T-cell (primary cell): ENCODE measurements at regions not wholly inside any gene's neighbourhood (a gene's known extent, or its start where the extent isn't known, plus 50 kb on each side); places are given as distances from the start of the nearest gene placed in this dataset.
A peak's percentile ranks its signal among the peaks of the same experiment; 100 is the strongest.

Experiments used
- ATAC-seq, 4 experiments: fragments of 200-7000 bp in 3 of 4; fragments of 150-1000 bp in 1 of 4; cut with Tn5 transposase; replicated peaks in 1 of 4; 1 replicate in 3 of 4; 2 replicates in 1 of 4; pipeline ENCODE4 v1.10.0; 2021; ENCODE audit warnings: moderate library complexity in 3 of 4, mild to moderate bottlenecking in 2 of 4, moderate number of reproducible peaks in 1 of 4
- CTCF ChIA-PET, 2 donors: fragments of 300-600 bp; sonication (Branson Sonifier 250); formaldehyde crosslinking; loops; one replicate each; lab custom pipeline; 2022; ENCODE audit warnings: antibody characterized with exemption in 2 of 2; lab: Charles Lee
- POLR2A ChIA-PET, 2 donors: fragments of 300-600 bp; sonication (Branson Sonifier 250); formaldehyde crosslinking; loops; one replicate each; lab custom pipeline; 2022; ENCODE audit warnings: antibody characterized with exemption in 2 of 2; lab: Charles Lee
- DNase-seq, 35 experiments: peaks; one replicate each; pipeline versions ENCODE4 v3.0.0 to v3.0.0-alpha.2; 2013 to 2023
- H3K27ac ChIP-seq: one replicate; pipeline ENCODE4 v1.5.1; 2013; ENCODE audit warnings: low read length
- H3K27me3 ChIP-seq, 2 experiments: replicated peaks in 1 of 2; 1 replicate in 1 of 2; 2 replicates in 1 of 2; pipeline versions ENCODE4 v1.6.1 to v1.7.0; 2013; ENCODE audit warnings: low read length in 1 of 2, mixed read lengths in 1 of 2; ENCODE audit not compliant: control insufficient read depth in 2 of 2, insufficient read depth in 2 of 2; ENCODE audit errors: extremely low read depth in 1 of 2
- H3K36me3 ChIP-seq, 2 donors: 1 replicate in 1 of 2; 2 replicates in 1 of 2; pipeline versions ENCODE4 v1.6.1 to v1.7.0; 2013; ENCODE audit warnings: low read length in 1 of 2; ENCODE audit not compliant: control insufficient read depth in 2 of 2, insufficient read depth in 1 of 2; ENCODE audit errors: extremely low read depth in 1 of 2
- H3K4me1 ChIP-seq, 2 experiments: 1 replicate in 1 of 2; 2 replicates in 1 of 2; pipeline versions ENCODE4 v1.6.1 to v1.7.0; 2013; ENCODE audit warnings: low read length in 2 of 2, mixed read lengths in 1 of 2; ENCODE audit not compliant: insufficient read depth in 2 of 2, control insufficient read depth in 1 of 2; ENCODE audit errors: extremely low read depth in 1 of 2
- H3K4me3 ChIP-seq, 2 donors: 1 replicate in 1 of 2; 2 replicates in 1 of 2; pipeline versions ENCODE4 v1.5.1 to v1.7.0; 2013; ENCODE audit warnings: mild to moderate bottlenecking in 2 of 2, low read length in 1 of 2, moderate library complexity in 1 of 2; ENCODE audit not compliant: control insufficient read depth in 1 of 2; ENCODE audit errors: extremely low read depth in 1 of 2
- H3K9me3 ChIP-seq: 2 replicates; pipeline ENCODE4 v1.7.0; 2013
- H3K27ac Mint-ChIP-seq, 2 donors: one replicate each; pipeline ENCODE4 v1.8.0; 2020 to 2021; ENCODE audit warnings: mild to moderate bottlenecking in 2 of 2, mixed read lengths in 2 of 2
- H3K27me3 Mint-ChIP-seq, 2 donors: one replicate each; pipeline ENCODE4 v1.8.0; 2021 to 2022; ENCODE audit warnings: mixed read lengths in 2 of 2
- H3K36me3 Mint-ChIP-seq: one replicate; pipeline ENCODE4 v1.8.0; 2021; ENCODE audit warnings: mixed read lengths
- H3K4me1 Mint-ChIP-seq, 3 donors: one replicate each; pipeline ENCODE4 v1.8.0; 2020 to 2022; ENCODE audit warnings: mixed read lengths in 3 of 3, mild to moderate bottlenecking in 1 of 3
- H3K4me3 Mint-ChIP-seq, 3 donors: one replicate each; pipeline ENCODE4 v1.8.0; 2020 to 2022; ENCODE audit warnings: mild to moderate bottlenecking in 3 of 3, mixed read lengths in 3 of 3, moderate library complexity in 3 of 3
- H3K9me3 Mint-ChIP-seq, 3 donors: one replicate each; pipeline ENCODE4 v1.8.0; 2020 to 2022; ENCODE audit warnings: mixed read lengths in 3 of 3
- WGBS: methylation state at CpG from one replicate; pipeline ENCODE4 v1.1.5; 2013; ENCODE audit warnings: missing lambda C conversion rate; ENCODE audit not compliant: insufficient coverage; 5-methylcytosine and 5-hydroxymethylcytosine counted together

DNA sequence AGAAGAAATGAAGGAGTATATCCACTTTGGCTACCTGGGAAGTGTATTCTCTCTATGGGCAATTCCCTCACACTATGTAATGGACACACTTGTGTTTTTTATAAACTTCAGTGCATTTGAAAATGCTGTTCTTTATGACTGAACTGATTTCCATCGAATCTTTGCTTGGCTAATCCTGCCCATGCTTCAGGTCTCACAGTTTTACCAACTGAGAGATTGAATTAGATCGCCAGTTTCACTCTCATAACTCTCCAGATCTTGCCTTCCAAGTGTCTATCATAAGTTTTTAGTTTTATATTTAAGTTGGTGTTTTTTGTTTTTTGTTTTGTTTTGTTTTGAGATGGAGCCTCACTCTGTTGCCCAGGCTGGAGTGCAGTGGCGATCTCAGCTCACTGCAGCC, 73.5 kb upstream of the MBNL1 start:
- WGBS, result no CpG with 5 or more reads among the region's 3 CpGs
- Histone ChIP-seq H3K4me1 (peaks cover 37 to 53% of the 10 kb centered on the region in 2 experiments), H3K27me3 (no peaks in the 10 kb centered on the region), H3K27ac (peak overlapping the region; percentile 70), H3K36me3 (no peaks in the 10 kb centered on the region), H3K4me3 (no peak overlapping the region), H3K9me3 (no peaks in the 10 kb centered on the region)
- Mint-ChIP-seq H3K27ac (peak overlapping the region; percentile 98), H3K36me3 (no peaks in the 10 kb centered on the region), H3K9me3 (no peaks in the 10 kb centered on the region), H3K4me3 (peak overlapping the region; percentile 44 to 79 (median 50)), H3K27me3 (no peaks in the 10 kb centered on the region), H3K4me1 (peaks cover 84 to 93% (median 87%) of the 10 kb centered on the region in 3 donors)
- no peak for ATAC-seq
- no peak for DNase-seq
- CTCF ChIA-PET, result no interaction called here
- POLR2A ChIA-PET, result no interaction called here

DNA sequence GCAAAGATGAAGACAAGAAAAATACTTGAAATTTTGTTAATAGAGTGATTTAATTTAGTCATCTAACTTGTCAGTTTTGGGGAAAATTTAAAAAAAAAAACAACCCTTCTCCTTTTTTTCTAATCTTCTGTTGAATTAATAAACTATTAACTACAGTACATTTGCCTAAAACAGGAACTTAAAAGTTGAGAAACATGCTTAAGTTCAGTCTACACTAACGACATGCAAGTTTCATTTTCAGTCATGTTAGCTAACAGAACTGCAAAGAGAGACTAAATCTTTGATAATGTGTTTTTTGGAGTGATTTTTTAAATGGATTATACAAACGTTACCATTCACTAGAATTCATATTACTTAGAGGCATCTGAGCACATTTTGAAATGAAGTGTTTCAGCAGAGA, 71.9 kb upstream of the MBNL1 start:
- no CpG with 5 or more reads among the region's 2 CpGs for WGBS
- Histone ChIP-seq H3K4me3 (peak overlapping the region in 1 of 2 donors; percentile 19), H3K27me3 (no peaks in the 10 kb centered on the region), H3K4me1 (peaks cover 40 to 68% of the 10 kb centered on the region in 2 experiments), H3K9me3 (no peaks in the 10 kb centered on the region), H3K36me3 (no peaks in the 10 kb centered on the region), H3K27ac (peak overlapping the region; percentile 71)
- ChIA-PET CTCF (no interaction called here), POLR2A (interaction anchor here in 1 of 2 donors (0.7 kb wide), 1 partner anchor 62 kb away, joined by 4 read pairs; no protein-coding TSS in a partner anchor)
- Mint-ChIP-seq H3K27ac (peak overlapping the region; percentile 98), H3K36me3 (no peaks in the 10 kb centered on the region), H3K9me3 (no peaks in the 10 kb centered on the region), H3K4me1 (peaks cover 86 to 99% (median 88%) of the 10 kb centered on the region in 3 donors), H3K27me3 (no peaks in the 10 kb centered on the region), H3K4me3 (peak overlapping the region; percentile 75 to 86 (median 79))
- peak in 1 of 4 experiments; percentile 25 for ATAC-seq
- DNase-seq, result peak in 1 of 35 experiments; percentile 58

DNA sequence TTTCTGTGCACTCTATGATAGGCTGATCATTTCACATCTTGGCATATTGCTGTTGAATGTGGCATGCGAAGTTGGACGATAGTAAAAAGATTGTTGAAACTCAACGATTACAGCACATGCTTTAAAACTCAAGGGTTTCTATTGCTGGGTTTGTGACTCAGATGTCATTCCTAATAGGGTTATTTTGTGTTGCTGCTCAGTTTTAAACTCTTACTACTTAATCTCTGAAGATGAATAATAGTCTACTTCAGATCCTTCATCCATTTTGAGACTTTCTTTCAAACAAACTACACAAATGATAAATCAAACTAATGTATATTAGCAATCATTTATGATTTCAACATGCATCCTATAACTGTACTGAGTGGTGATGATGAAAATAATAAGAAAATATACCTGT, 71.3 kb upstream of the MBNL1 start:
- Histone ChIP-seq H3K4me1 (peaks cover 36 to 66% of the 10 kb centered on the region in 2 experiments), H3K4me3 (peak overlapping the region; percentile 19 to 40), H3K27ac (peak overlapping the region; percentile 71), H3K36me3 (no peaks in the 10 kb centered on the region), H3K27me3 (no peaks in the 10 kb centered on the region), H3K9me3 (no peaks in the 10 kb centered on the region)
- H3K4me3 Mint-ChIP-seq, result peak overlapping the region; percentile 63 to 79 (median 75)
- H3K27ac Mint-ChIP-seq, result peak overlapping the region; percentile 97 to 98
- DNase-seq, result peak in 1 of 35 experiments; percentile 39
- no CpG with 5 or more reads among the region's 3 CpGs for WGBS
- H3K36me3 Mint-ChIP-seq, result no peaks in the 10 kb centered on the region
- peaks cover 83 to 94% (median 86%) of the 10 kb centered on the region in 3 donors for H3K4me1 Mint-ChIP-seq
- POLR2A ChIA-PET, result interaction anchor here (0.7 to 1.5 kb wide), 5 partner anchors 9 to 87 kb away, joined by 3 to 7 read pairs (median 4); no protein-coding TSS in a partner anchor
- CTCF ChIA-PET, result interaction anchor here in 1 of 2 donors (0.6 to 1.9 kb wide), 3 partner anchors 45 to 1037 kb away, joined by 4 to 6 read pairs (median 4); no protein-coding TSS in a partner anchor
- no peaks in the 10 kb centered on the region for H3K9me3 Mint-ChIP-seq
- no peaks in the 10 kb centered on the region for H3K27me3 Mint-ChIP-seq
- ATAC-seq, result no peak

DNA sequence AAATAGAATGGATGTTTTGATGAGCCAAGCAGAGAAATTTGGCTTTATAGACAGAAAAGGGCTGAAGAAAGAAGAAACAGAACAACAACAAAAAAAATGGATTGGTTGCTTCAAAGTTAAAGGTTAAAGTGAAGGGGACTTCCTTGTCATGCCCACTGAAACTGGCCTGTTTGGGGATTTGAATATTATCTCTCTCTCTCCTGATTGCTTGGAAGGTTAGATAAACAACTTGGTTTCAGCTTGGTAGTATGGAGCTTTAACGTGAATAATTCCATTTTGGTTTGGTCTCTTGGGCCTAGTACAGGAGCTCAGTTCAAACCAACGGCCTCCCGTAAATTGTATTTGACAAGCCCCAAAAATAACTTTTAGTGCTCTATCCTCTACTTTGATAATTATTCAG, 70.8 kb upstream of the MBNL1 start:
- Histone ChIP-seq H3K9me3 (no peaks in the 10 kb centered on the region), H3K27ac (peak overlapping the region; percentile 71), H3K4me3 (peak overlapping the region; percentile 6 to 19), H3K4me1 (peaks cover 35 to 66% of the 10 kb centered on the region in 2 experiments), H3K27me3 (no peaks in the 10 kb centered on the region), H3K36me3 (no peaks in the 10 kb centered on the region)
- H3K9me3 Mint-ChIP-seq, result no peaks in the 10 kb centered on the region
- ChIA-PET POLR2A (interaction anchor here (0.7 to 3.0 kb wide), 8 partner anchors 9 to 149 kb away, joined by 3 to 23 read pairs (median 4); partner anchors contain the start of gene MBNL1 (in 1 of the 2)), CTCF (interaction anchor here in 1 of 2 donors (0.6 to 1.9 kb wide), 5 partner anchors 12 to 1038 kb away, joined by 3 to 6 read pairs (median 4); partner anchors contain the start of gene GPR171)
- WGBS, result no CpG with 5 or more reads among the region's 3 CpGs
- no peaks in the 10 kb centered on the region for H3K36me3 Mint-ChIP-seq
- H3K4me1 Mint-ChIP-seq, result peaks cover 83 to 94% (median 87%) of the 10 kb centered on the region in 3 donors
- ATAC-seq, result no peak
- DNase-seq, result peak in 2 of 35 experiments; percentile 10 to 59
- peak overlapping the region; percentile 63 to 79 (median 75) for H3K4me3 Mint-ChIP-seq
- H3K27ac Mint-ChIP-seq, result peak overlapping the region; percentile 97 to 98
- H3K27me3 Mint-ChIP-seq, result no peaks in the 10 kb centered on the region

DNA sequence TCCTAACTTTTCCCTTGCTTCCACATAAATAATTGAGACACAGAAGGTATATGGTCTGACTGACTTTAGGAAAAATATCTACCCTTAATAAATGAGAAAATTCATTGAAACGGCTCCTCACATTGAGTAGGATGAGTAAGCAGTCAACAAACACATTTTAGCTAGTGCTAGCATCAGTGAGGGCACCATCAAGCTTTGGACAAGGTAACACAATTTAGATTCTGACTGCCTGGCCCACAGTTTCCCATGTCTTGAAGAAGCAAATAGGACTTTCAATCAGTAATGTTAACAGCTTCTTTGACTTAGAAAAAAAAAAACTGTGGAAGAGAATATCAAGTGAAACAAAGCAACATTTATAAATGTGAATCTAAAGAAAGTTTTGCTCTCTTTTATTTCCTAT, 70.1 kb upstream of the MBNL1 start:
- no peak for ATAC-seq
- CTCF ChIA-PET, result interaction anchor here in 1 of 2 donors (0.6 to 2.1 kb wide), 7 partner anchors 13 to 996 kb away, joined by 3 to 8 read pairs (median 4); partner anchors contain the start of gene GPR171

DNA sequence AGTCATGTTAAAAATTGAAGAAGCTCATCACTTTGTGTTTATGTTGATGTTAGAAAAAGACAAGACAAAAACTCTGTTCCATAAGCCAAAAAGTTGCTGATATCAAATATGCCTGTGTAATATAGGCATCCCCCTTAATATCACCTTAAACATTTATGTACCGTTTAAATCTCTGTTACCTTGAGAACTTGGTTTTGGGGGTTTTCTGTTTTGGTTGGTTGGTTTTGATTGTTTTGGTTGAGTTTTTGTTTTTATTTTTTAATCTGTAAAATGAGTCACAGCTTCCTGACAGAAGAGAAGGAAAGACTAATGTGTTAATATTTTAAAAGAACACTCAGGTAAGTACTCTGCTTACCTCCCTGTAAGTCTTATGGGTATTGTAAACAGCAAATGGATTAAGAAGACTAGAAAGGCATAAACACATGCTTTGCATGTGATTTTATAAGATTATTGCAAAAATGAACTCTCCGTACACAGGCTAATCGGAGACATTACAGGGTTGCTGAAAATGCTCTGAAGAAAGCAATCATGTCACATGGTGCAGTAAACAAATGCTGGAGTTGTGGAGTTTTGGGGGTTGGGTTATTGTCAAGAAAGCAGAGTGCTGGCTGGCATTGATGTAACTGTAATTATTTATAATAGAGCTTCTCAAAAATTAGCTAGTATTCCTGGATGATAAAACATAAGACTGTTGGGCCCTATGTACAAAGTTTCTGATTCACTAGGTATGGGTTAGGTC, 69.5 kb upstream of the MBNL1 start:
- ChIA-PET CTCF (interaction anchor here in 1 of 2 donors (1.1 to 2.1 kb wide), 7 partner anchors 14 to 244 kb away, joined by 3 to 8 read pairs (median 4); no protein-coding TSS in a partner anchor), POLR2A (interaction anchor here (0.6 to 3.0 kb wide), 16 partner anchors 10 to 140 kb away, joined by 3 to 23 read pairs (median 4); partner anchors contain the start of gene MBNL1 (in 1 of the 2))
- Histone ChIP-seq H3K27ac (peak overlapping the region; percentile 71), H3K4me1 (peaks cover 31 to 66% of the 10 kb centered on the region in 2 experiments), H3K4me3 (peak overlapping the region in 1 of 2 donors; percentile 23), H3K9me3 (no peaks in the 10 kb centered on the region), H3K27me3 (no peaks in the 10 kb centered on the region), H3K36me3 (no peaks in the 10 kb centered on the region)
- Mint-ChIP-seq H3K27ac (peak overlapping the region; percentile 97 to 98), H3K4me1 (peaks cover 82 to 88% (median 83%) of the 10 kb centered on the region in 3 donors), H3K4me3 (peak overlapping the region; percentile 75 to 83 (median 79)), H3K36me3 (no peaks in the 10 kb centered on the region), H3K27me3 (no peaks in the 10 kb centered on the region), H3K9me3 (no peaks in the 10 kb centered on the region)
- 8% methylated on average over 2 of the region's 3 CpGs for WGBS
- ATAC-seq, result peak; percentile 14 to 50 (median 37)
- DNase-seq, result peak in 2 of 35 experiments; percentile 19 to 62

More for the DNA sequence above, 70.1 kb upstream of the MBNL1 start:
- Histone ChIP-seq H3K36me3 (no peaks in the 10 kb centered on the region), H3K4me3 (no peak overlapping the region), H3K27me3 (no peaks in the 10 kb centered on the region), H3K27ac (peak overlapping the region; percentile 71), H3K9me3 (no peaks in the 10 kb centered on the region), H3K4me1 (peaks cover 33 to 65% of the 10 kb centered on the region in 2 experiments)
- POLR2A ChIA-PET, result interaction anchor here (0.6 to 3.0 kb wide), 13 partner anchors 11 to 170 kb away, joined by 3 to 23 read pairs (median 4); partner anchors contain the start of gene MBNL1 (in 1 of the 2)
- peaks cover 83 to 94% (median 87%) of the 10 kb centered on the region in 3 donors for H3K4me1 Mint-ChIP-seq
- WGBS, result no CpG with 5 or more reads among the region's 1 CpG
- peak overlapping the region; percentile 97 to 98 for H3K27ac Mint-ChIP-seq
- H3K4me3 Mint-ChIP-seq, result peak overlapping the region; percentile 75 to 83 (median 79)
- H3K36me3 Mint-ChIP-seq, result no peaks in the 10 kb centered on the region
- DNase-seq, result peak in 1 of 35 experiments; percentile 46
- no peaks in the 10 kb centered on the region for H3K9me3 Mint-ChIP-seq
- H3K27me3 Mint-ChIP-seq, result no peaks in the 10 kb centered on the region
